ENCODE measurements at regions not wholly inside any gene's neighbourhood (a gene's known extent, or its start where the extent isn't known, plus 50 kb on each side); places are given as distances from the start of the nearest gene placed in this dataset.

DNA sequence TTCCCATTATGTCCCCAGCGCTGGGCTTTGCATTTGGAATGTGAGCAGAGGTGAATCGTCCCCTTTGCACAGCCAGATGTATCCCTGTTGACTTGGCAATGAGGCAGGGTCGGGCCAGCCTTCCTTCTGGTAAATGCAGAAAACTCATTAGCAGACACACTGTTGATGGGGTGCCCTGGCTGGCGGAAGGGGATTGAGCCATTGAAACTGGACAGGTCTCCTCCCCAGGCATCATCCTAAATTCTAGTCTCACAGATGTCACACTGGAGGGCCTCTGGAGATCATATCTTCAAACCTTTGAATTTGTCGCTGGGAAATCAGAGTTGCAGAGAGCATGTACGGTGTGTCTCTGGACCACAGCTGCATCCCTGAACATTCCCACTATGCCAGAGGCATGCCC is 219.5 kb upstream of the TSHZ3 start:
- no peak for TF ChIP-seq GABPA (IDR thresholded peaks at IDR 0.05; ENCODE audit: low read depth)
- TF ChIP-seq, protein P1, sequence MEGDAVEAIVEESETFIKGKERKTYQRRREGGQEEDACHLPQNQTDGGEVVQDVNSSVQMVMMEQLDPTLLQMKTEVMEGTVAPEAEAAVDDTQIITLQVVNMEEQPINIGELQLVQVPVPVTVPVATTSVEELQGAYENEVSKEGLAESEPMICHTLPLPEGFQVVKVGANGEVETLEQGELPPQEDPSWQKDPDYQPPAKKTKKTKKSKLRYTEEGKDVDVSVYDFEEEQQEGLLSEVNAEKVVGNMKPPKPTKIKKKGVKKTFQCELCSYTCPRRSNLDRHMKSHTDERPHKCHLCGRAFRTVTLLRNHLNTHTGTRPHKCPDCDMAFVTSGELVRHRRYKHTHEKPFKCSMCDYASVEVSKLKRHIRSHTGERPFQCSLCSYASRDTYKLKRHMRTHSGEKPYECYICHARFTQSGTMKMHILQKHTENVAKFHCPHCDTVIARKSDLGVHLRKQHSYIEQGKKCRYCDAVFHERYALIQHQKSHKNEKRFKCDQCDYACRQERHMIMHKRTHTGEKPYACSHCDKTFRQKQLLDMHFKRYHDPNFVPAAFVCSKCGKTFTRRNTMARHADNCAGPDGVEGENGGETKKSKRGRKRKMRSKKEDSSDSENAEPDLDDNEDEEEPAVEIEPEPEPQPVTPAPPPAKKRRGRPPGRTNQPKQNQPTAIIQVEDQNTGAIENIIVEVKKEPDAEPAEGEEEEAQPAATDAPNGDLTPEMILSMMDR (IDR thresholded peaks at IDR 0.05; ENCODE audit: insufficient read depth, low read length): no peak
- TF ChIP-seq POLR2AphosphoS5 (IDR thresholded peaks at IDR 0.05; ENCODE audit: low read depth): no peak
- TF ChIP-seq, protein P2, sequence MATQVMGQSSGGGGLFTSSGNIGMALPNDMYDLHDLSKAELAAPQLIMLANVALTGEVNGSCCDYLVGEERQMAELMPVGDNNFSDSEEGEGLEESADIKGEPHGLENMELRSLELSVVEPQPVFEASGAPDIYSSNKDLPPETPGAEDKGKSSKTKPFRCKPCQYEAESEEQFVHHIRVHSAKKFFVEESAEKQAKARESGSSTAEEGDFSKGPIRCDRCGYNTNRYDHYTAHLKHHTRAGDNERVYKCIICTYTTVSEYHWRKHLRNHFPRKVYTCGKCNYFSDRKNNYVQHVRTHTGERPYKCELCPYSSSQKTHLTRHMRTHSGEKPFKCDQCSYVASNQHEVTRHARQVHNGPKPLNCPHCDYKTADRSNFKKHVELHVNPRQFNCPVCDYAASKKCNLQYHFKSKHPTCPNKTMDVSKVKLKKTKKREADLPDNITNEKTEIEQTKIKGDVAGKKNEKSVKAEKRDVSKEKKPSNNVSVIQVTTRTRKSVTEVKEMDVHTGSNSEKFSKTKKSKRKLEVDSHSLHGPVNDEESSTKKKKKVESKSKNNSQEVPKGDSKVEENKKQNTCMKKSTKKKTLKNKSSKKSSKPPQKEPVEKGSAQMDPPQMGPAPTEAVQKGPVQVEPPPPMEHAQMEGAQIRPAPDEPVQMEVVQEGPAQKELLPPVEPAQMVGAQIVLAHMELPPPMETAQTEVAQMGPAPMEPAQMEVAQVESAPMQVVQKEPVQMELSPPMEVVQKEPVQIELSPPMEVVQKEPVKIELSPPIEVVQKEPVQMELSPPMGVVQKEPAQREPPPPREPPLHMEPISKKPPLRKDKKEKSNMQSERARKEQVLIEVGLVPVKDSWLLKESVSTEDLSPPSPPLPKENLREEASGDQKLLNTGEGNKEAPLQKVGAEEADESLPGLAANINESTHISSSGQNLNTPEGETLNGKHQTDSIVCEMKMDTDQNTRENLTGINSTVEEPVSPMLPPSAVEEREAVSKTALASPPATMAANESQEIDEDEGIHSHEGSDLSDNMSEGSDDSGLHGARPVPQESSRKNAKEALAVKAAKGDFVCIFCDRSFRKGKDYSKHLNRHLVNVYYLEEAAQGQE (IDR thresholded peaks at IDR 0.05; ENCODE audit: insufficient replicate concordance, low read depth): no peak
- no peak for TF ChIP-seq SPI1 (IDR thresholded peaks at IDR 0.05; ENCODE audit: borderline replicate concordance, low read depth)

Measured in HL-60 (cell line).